Hematopoietic multipotent progenitor cell treated with erythropoietin and hydrocortisone succinate and interleukin-3 and kit ligand, for 4 days (in vitro differentiated cells): ENCODE measurements at regions not wholly inside any gene's neighbourhood (a gene's known extent, or its start where the extent isn't known, plus 50 kb on each side); places are given as distances from the start of the nearest gene placed in this dataset.

Experiments used
- DNase-seq: peaks from one replicate; pipeline ENCODE4 v3.0.0-alpha.2; 2015

DNA sequence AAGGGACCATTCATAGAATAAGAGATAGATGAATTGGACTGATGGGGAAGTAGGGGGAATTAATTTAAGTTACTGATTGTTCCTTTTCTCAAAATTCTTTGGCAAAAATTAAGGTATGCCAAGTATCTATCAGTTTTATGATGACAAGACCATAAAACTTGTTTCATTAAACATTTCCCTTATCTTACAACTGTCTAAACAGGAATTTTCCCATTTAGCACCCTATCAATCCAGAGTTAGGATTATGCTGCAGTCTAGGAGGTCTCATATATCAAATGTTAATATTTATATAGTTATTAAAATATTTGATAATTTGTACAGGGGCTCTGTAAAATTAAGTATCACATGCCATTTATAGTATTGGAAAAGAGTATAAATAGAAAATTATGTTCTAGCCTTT lies 51.5 kb upstream of the ARID1B start:
- no peak for DNase-seq

DNA sequence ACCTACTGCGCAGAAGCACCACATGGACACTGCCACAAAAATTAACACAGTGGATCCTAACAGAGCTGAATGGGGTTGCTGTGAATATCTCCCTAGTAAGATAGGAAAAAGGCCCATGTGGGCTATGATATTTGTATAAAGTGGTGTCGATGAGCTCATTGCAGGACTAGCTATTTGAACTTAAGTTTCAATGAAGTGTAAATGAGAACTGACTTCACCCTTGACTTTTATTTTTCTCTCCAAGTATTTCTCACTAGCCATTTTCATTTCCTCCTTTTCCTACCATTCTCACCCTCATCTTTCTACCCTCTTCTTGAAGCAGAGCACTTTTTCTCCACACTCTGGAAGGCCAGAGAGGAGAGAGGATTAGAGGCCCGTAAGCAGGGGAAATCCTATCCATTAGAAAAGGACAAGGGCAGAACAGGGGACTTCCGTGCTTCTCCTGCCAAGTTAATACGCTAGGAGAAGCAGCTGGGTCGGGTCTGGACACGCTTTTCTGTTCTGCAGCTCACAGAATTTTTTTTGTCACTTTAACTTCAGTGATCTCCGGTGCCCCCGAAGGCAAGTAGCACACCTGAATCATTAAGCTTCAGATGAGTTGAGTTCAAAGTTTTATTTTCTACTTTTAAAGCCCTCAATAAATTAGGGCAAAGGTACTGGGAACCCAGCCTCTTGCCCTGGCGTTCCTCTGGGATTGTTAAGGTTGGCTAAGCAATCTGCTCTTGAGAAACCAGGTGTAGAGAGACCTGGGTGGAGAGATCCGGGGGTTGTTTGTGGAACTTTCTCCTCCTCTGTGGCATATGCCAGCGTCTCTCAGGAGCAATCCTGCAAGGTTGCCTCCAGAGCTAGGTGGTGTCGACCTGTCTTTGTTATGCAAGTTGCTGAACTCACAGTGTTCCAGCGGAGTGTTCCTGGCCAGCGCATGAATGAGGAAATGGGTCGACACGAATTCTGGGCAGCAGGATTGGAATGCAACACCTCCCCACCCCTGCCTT lies 56.2 kb upstream of the ARID1B start:
- peak; percentile 8 for DNase-seq

GRCh38 chr6:156719720-156720563 lies 57.2 kb upstream of the ARID1B start:
- peak; percentile 84 for DNase-seq

- no peak for DNase-seq
Observed at GRCh38 chr6:156719395-156719719, 57.8 kb upstream of the ARID1B start.

DNA sequence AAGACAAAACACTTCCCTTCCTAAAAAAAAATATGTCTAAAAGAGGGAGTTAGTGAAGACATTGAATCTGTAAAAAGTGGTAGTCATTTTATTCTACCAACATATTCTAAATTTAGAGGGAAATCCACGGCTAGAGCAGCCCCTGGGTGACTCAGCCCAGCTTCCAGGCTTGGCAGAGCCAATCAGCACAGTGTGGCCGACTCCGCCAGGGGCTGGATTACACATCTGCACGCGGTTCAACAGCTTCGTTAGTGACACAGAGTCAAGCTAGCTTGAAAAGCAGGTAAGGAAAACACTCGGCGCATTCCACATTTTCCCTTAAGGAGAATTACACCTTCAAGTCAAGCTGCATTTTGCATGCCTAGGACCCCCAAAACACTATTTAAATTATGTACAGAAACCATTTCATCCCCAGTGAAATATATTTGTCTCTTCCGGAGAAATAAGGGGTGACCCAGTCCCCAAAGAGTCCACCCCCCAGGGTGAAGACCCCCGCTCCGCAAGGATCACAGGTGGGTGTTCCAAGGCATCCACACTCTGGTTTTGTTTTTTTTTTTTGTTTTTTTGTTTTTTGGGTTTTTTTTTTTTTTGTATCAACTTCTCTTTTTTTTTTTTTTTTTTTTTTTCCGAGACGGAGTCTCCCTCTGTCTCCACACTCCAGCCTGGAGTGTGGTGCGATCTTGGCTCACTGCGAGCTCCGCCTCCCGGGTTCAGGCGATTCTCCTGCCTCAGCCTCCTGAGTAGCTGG lies 58.4 kb upstream of the ARID1B start:
- peak; percentile 13 for DNase-seq

- DNase-seq = no peak
Observed at GRCh38 chr6:156717542-156717941, 59.6 kb upstream of the ARID1B start.

- no peak for DNase-seq
Observed at GRCh38 chr6:156715839-156716238, 61.3 kb upstream of the ARID1B start.

GRCh38 chr6:156713548-156713947 lies 63.6 kb upstream of the ARID1B start:
- DNase-seq = no peak

- DNase-seq = no peak
Observed at GRCh38 chr6:156710479-156710878, 66.7 kb upstream of the ARID1B start.

DNA sequence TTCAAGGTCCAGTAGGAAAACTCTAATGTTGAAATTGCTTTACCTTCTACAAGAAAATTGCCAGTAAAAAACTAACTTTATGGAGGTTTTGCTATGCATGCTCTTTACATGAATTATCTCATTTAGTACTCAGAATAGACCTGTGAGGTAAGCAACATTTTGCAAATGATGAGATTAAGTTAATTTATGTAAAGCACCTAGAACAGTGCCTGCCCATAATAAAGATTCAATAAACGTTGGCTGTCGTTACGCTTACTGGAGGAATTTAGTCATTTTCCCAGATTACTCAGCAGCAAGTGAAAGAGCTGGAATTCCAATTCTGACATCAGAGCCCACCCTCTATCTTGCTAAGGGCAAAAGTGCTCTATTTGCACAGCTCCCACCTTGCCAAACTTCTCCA lies 69.4 kb upstream of the ARID1B start:
- DNase-seq = no peak

DNA sequence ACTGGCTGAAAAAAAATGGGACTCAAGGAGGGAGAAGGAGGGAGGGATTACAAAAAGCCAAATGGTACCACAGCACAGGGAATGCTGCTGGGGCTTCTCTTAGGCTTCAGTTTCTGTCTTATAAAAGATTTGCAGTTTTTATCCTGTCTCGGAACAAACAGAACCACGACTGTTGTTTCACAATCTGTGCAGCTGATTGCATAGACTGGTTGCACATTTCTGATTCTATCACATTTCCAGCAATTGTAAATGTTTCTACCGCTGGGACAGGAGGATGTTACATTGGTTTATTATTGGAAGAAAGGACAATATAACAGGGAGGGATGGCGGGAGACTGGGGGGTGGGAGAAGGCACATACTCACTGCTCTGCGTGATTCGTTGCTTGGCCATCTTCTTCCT lies 73.5 kb upstream of the ARID1B start:
- DNase-seq = peak; percentile 16

DNA sequence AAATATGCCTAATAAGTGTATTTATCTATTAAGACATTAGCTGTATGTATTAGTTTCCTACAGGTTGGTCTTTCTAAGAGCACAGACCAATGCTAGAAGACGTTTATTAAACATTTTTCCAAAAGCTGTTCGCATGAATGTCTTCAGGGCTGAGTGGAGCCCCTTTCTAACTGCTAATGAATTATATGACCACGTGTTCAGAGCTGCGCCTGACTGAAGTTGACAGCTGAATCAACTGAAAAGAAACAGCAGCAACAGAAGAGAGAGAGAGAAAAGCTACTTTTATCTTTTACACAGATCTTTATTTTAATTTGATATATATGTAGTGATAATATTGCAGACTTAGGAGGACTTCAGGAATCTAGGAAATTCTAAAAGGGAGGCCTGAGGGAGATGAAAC lies 75.2 kb upstream of the ARID1B start:
- no peak for DNase-seq

DNA sequence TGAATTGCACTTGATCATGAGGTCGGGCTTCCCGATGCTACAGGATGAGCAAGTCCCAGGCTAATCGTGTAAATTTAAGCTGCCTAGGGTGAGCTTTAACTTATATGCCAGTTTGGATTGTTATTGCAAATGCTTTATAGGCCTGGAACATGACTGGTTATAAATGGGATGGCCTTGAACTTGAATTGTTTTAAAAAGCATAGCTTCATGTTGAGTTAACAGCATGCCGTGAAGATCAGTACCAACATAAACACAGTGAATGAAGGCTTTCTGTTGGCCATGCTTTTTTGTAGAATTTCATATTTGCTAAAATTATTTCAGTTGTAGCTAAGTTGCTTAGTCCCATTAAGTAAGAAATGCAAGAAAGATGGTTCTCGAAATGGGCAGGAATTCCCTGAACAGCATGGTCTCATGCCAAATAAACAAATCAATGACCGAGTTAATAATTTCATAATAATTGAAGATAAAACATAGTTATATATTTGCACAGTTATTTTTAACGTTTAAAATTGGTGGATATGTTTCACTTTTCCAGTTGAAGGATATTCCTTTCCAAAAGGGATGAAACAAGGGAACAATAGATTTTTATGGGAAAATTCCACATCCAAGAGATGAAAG lies 76.6 kb upstream of the ARID1B start:
- no peak for DNase-seq

- DNase-seq = no peak
Observed at GRCh38 chr6:156699935-156700334, 77.2 kb upstream of the ARID1B start.

GRCh38 chr6:156699017-156699421 lies 78.2 kb upstream of the ARID1B start:
- DNase-seq = no peak

DNA sequence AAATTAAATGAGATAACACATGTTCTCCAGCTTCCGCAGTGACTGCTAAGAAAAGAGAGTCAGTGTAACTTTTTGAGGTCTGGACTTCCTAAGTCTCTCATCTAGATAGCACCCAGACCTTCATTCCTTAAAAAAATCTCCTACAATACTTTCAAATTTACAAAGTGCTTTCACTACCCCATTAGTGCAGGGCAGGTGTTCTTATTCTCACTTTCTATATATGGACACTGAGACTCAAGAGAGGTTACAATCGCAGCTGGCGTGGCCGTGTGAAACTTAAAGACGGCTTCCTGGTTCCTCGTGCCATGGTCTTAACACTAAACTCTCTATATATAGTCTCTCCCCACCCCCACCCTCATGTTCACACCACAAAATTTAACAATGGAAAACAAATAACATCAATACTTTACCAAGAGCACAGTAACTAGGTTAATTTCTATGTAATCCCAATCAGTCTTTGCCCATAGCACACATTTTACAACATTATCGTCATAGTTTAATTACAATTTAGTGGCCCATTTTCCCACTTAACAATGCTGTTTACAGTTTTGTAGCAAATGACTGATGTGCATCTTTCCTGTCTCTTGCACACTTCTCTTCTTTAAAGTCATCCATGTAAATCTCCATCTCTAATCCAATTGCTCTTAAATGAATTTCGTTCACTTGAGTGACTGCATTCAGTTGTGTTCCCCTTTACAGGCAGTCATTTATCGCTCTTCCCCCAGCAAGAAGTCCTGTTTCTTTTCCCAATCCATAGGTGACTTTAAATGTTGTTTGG lies 78.8 kb upstream of the ARID1B start:
- no peak for DNase-seq

DNA sequence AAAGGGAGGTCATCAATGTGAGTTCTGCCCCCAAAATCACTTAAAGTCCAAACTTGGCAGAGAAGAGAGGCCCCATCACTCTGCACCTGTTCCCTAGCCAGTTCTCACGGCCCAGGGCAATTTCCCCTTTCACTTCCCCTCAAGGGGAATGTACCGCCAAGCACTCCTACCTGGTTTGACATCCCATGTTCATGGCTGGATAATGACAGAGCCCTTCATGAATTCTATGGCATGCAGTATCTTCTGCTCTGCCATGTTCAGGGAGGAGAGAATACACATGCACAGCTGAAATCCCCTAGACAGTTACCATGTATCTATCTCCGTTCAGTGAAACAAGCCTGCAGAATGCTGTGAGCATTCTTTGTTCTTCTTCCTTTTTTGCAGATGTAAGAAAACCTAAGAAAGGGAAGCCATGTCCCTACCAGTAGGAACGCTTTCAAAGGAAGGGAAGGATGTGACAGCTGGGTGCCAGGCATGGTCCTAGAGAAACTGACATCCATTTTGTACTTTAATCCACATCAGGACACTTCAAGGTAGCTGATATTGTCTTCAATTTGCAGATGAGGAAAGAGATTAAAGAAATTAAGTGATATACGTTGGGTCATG lies 79.8 kb upstream of the ARID1B start:
- peak; percentile 9 for DNase-seq

GRCh38 chr6:156695742-156696141 lies 81.4 kb upstream of the ARID1B start:
- DNase-seq = no peak

DNA sequence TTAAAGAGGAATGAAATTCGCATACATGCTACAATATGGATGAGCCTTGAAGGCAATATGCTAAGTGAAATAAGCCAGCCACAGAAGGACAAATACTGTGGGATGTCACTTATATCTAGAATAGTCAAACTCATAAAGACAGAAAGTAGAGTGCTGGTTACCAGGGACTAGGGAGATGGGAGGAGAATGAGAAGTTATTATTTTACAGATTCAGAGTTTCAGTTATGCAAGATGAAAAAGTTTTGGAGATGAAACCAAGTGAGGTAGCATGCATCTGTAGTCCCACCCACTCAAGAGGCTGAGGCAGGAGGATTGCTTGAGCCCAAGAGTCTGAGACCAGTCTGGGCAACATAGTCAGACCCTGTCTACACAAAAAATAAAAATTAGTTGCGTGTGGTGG lies 82.5 kb upstream of the ARID1B start:
- DNase-seq = no peak

DNA sequence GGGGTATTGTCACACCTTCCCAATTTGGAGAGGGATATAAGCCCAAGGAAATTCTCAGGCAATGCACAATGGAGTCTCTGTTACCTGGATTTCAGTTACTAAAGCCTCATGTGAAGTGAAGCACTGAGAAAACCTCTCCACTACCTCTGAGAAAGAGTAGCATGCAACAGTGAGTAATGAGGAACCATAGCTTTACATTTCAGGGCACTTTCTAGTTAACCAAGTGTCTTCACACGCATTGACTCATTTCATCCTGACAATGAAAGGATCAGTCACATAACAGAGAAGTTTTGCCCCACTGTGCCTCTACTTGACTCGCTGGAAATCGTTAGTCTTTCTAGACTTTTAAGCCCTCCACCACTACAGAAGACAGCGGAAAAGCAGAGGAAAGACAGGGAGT lies 86.2 kb upstream of the ARID1B start:
- no peak for DNase-seq

- peak; percentile 16 for DNase-seq
Observed at GRCh38 chr6:156689656-156690055, 87.5 kb upstream of the ARID1B start.

DNA sequence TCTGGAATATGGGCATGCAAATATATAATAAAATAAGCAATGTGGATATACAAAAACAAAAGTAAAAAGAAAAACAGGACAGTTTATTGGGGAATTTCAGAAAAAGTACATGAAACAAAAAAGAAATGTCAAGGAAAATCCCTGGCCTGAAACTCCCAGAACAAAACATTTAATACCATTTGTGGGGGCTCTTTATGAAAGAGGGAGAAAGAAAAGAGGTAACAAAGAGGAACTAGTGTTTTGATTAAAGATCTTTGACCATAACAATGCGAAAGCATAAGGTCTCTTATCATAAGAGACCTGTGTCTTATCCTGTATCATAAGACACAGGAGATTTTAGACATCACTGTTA lies 88.6 kb upstream of the ARID1B start:
- peak; percentile 37 for DNase-seq
